ENCODE measurements at regions not wholly inside any gene's neighbourhood (a gene's known extent, or its start where the extent isn't known, plus 50 kb on each side); places are given as distances from the start of the nearest gene placed in this dataset.

GRCh38 chr6:19712012-19712688 is 125.0 kb upstream of the ID4 start:
- no peak for TF ChIP-seq POLR2A (IDR thresholded peaks at IDR 0.05)
- TF ChIP-seq CTCF (IDR thresholded peaks at IDR 0.05) = no peak
- TF ChIP-seq POLR2AphosphoS5 (IDR thresholded peaks at IDR 0.05) = no peak

All from sigmoid colon (tissue), 4 donors.